OCI-LY1 (cell line): ENCODE measurements at regions not wholly inside any gene's neighbourhood (a gene's known extent, or its start where the extent isn't known, plus 50 kb on each side); places are given as distances from the start of the nearest gene placed in this dataset.

ENCODE experiments used
- H2AFZ ChIP-seq: fragments of 200-600 bp; sonication (generic), shearing (Covaris generic); 2 replicates; pipeline ENCODE4 v1.6.0; 2014; ENCODE audit warnings: antibody characterized with exemption, mild to moderate bottlenecking, low read length
- H3F3A ChIP-seq: fragments of 200-600 bp; sonication (generic), shearing (Covaris generic); 2 replicates; pipeline ENCODE4 v1.6.0; 2014; ENCODE audit warnings: mild to moderate bottlenecking, antibody characterized with exemption, low read length, moderate library complexity; ENCODE audit not compliant: insufficient read depth
- H3K27ac ChIP-seq: fragments of 200-600 bp; sonication (generic); 2 replicates; pipeline ENCODE4 v1.5.1; 2014; ENCODE audit warnings: low read length, mixed run types, mild to moderate bottlenecking, low read depth; ENCODE audit not compliant: poor library complexity, severe bottlenecking
- H3K27me3 ChIP-seq: fragments of 200-600 bp; sonication (generic); 2 replicates; pipeline ENCODE4 v1.6.0; 2014; ENCODE audit warnings: antibody characterized with exemption, mild to moderate bottlenecking, low read length, moderate library complexity; ENCODE audit not compliant: insufficient read depth
- H3K36me3 ChIP-seq: fragments of 200-600 bp; sonication (generic); 2 replicates; pipeline ENCODE4 v1.6.1; 2014; ENCODE audit warnings: mild to moderate bottlenecking, antibody characterized with exemption, low read length, moderate library complexity, mixed read lengths; ENCODE audit not compliant: insufficient read depth
- H3K4me1 ChIP-seq: fragments of 200-600 bp; sonication (generic); 2 replicates; pipeline ENCODE4 v1.5.1; 2014; ENCODE audit warnings: mild to moderate bottlenecking, low read length, moderate library complexity; ENCODE audit not compliant: insufficient read depth, severe bottlenecking
- H3K4me2 ChIP-seq: fragments of 200-600 bp; sonication (generic), shearing (Covaris generic); 2 replicates; pipeline ENCODE4 v1.6.1; 2014; ENCODE audit warnings: low read length
- H3K4me3 ChIP-seq: fragments of 200-600 bp; sonication (generic); 2 replicates; pipeline ENCODE4 v1.5.1; 2014; ENCODE audit warnings: low read length, low read depth, mild to moderate bottlenecking, mixed read lengths; ENCODE audit not compliant: poor library complexity, severe bottlenecking
- H3K79me2 ChIP-seq: fragments of 200-600 bp; shearing (Covaris generic); 2 replicates; pipeline ENCODE4 v1.6.1; 2016; ENCODE audit warnings: mixed run types, low read length, mixed read lengths; ENCODE audit not compliant: insufficient read depth
- H3K9ac ChIP-seq: fragments of 200-600 bp; sonication (generic), shearing (Covaris generic); 2 replicates; pipeline ENCODE4 v1.6.1; 2014; ENCODE audit warnings: mild to moderate bottlenecking, low read length, mixed read lengths
- H3K9me2 ChIP-seq: fragments of 200-600 bp; sonication (generic), shearing (Covaris generic); 2 replicates; pipeline ENCODE4 v1.6.1; 2014; ENCODE audit warnings: low read depth, mild to moderate bottlenecking, low read length, mixed read lengths
- H3K9me3 ChIP-seq: fragments of 200-600 bp; shearing (Covaris generic); 2 replicates; pipeline ENCODE4 v1.6.1; 2014; ENCODE audit warnings: low read length, mixed read lengths
- H4K20me1 ChIP-seq: fragments of 200-600 bp; sonication (generic), shearing (Covaris generic); 2 replicates; pipeline ENCODE4 v1.6.0; 2016; ENCODE audit warnings: mild to moderate bottlenecking, low read length; ENCODE audit not compliant: insufficient read depth
- CTCF ChIP-seq: fragments of 200-600 bp; sonication (generic), shearing (Covaris generic); IDR thresholded peaks from 2 replicates; pipeline ENCODE4 v1.5.1; 2017; ENCODE audit warnings: mild to moderate bottlenecking, antibody characterized with exemption, low read length, moderate library complexity, mixed read lengths
- EZH2 ChIP-seq: fragments of 200-600 bp; sonication (generic), shearing (Covaris generic); IDR thresholded peaks from 2 replicates; pipeline ENCODE4 v1.8.0; 2017; ENCODE audit warnings: borderline replicate concordance, mixed run types, mild to moderate bottlenecking, antibody characterized with exemption, low read length, moderate library complexity, mixed read lengths

GRCh38 chr20:24303393-24304170 is 165.8 kb upstream of the SYNDIG1 start:
- no peak overlapping the region for H3K4me2 ChIP-seq
- no peaks in the 10 kb centered on the region for H3K27me3 ChIP-seq
- no peaks in the 10 kb centered on the region for H3K4me1 ChIP-seq
- no peak for TF ChIP-seq EZH2
- TF ChIP-seq CTCF: no peak
- H3F3A ChIP-seq: no peaks in the 10 kb centered on the region
- H3K9me2 ChIP-seq: no peaks in the 10 kb centered on the region
- no peak overlapping the region for H3K4me3 ChIP-seq
- no peak overlapping the region for H3K27ac ChIP-seq
- no peak overlapping the region for H3K9ac ChIP-seq
- no peaks in the 10 kb centered on the region for H3K79me2 ChIP-seq
- H4K20me1 ChIP-seq: no peaks in the 10 kb centered on the region
- H2AFZ ChIP-seq: no peak overlapping the region
- no peaks in the 10 kb centered on the region for H3K9me3 ChIP-seq
- no peaks in the 10 kb centered on the region for H3K36me3 ChIP-seq

GRCh38 chr20:24297993-24298392 is 171.4 kb upstream of the SYNDIG1 start:
- no peaks in the 10 kb centered on the region for H4K20me1 ChIP-seq
- H3K4me2 ChIP-seq: no peak overlapping the region
- no peaks in the 10 kb centered on the region for H3K4me1 ChIP-seq
- H3K27me3 ChIP-seq: no peaks in the 10 kb centered on the region
- H3F3A ChIP-seq: no peaks in the 10 kb centered on the region
- H3K36me3 ChIP-seq: no peaks in the 10 kb centered on the region
- no peak overlapping the region for H2AFZ ChIP-seq
- no peaks in the 10 kb centered on the region for H3K9me3 ChIP-seq
- no peaks in the 10 kb centered on the region for H3K79me2 ChIP-seq
- no peaks in the 10 kb centered on the region for H3K9me2 ChIP-seq
- no peak overlapping the region for H3K4me3 ChIP-seq
- no peak overlapping the region for H3K9ac ChIP-seq
- TF ChIP-seq CTCF (no peak), EZH2 (no peak)
- H3K27ac ChIP-seq: no peak overlapping the region

- Histone ChIP-seq H3F3A (no peaks in the 10 kb centered on the region), H3K9me3 (no peaks in the 10 kb centered on the region), H3K79me2 (no peaks in the 10 kb centered on the region), H3K4me2 (no peak overlapping the region), H2AFZ (no peak overlapping the region), H3K4me1 (no peaks in the 10 kb centered on the region), H4K20me1 (no peaks in the 10 kb centered on the region), H3K36me3 (no peaks in the 10 kb centered on the region), H3K4me3 (no peak overlapping the region), H3K27me3 (no peaks in the 10 kb centered on the region), H3K27ac (no peak overlapping the region), H3K9me2 (no peaks in the 10 kb centered on the region), H3K9ac (no peak overlapping the region)
- TF ChIP-seq CTCF (no peak), EZH2 (no peak)
These were observed 172.8 kb upstream of the SYNDIG1 start for GRCh38 chr20:24296477-24297261.
